ENCODE measurements at regions not wholly inside any gene's neighbourhood (a gene's known extent, or its start where the extent isn't known, plus 50 kb on each side); places are given as distances from the start of the nearest gene placed in this dataset.

DNA sequence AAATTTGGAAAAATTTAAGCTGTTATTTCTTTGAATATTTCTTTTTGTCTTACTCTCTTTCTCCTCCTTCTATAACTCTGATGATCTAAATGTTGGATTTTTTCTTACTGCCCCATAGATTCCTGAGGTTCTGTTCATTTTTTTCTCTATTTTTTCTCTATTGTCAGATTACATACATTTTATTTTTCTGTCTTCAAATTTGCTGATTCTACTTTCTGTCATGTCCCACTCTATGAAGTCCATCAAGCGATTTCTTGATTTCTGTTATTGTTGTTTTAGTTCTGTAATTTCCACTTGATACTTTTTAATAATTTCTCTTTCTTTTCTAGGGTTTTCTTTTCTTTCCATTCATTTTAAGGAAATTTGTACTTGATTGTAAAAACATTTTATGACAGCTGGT is 83.7 kb upstream of the THRB start:
- no peak for TF ChIP-seq POLR2A (IDR thresholded peaks at IDR 0.05)
- TF ChIP-seq, protein P1, sequence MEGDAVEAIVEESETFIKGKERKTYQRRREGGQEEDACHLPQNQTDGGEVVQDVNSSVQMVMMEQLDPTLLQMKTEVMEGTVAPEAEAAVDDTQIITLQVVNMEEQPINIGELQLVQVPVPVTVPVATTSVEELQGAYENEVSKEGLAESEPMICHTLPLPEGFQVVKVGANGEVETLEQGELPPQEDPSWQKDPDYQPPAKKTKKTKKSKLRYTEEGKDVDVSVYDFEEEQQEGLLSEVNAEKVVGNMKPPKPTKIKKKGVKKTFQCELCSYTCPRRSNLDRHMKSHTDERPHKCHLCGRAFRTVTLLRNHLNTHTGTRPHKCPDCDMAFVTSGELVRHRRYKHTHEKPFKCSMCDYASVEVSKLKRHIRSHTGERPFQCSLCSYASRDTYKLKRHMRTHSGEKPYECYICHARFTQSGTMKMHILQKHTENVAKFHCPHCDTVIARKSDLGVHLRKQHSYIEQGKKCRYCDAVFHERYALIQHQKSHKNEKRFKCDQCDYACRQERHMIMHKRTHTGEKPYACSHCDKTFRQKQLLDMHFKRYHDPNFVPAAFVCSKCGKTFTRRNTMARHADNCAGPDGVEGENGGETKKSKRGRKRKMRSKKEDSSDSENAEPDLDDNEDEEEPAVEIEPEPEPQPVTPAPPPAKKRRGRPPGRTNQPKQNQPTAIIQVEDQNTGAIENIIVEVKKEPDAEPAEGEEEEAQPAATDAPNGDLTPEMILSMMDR (IDR thresholded peaks at IDR 0.05), result no peak

Data from testis (tissue), 2 donors.